Astrocyte (in vitro differentiated cells and primary cell): ENCODE measurements at regions not wholly inside any gene's neighbourhood (a gene's known extent, or its start where the extent isn't known, plus 50 kb on each side); places are given as distances from the start of the nearest gene placed in this dataset.

Source experiments
- DNase-seq: peaks from one replicate; pipeline ENCODE4 v3.0.0-alpha.2; 2010; ENCODE audit warnings: low read depth
- FAIRE-seq: peaks from 2 replicates; lab custom pipeline; 2011; peaks lifted over from hg19 to GRCh38; lab: Jason Lieb, UNC
- H2AFZ ChIP-seq: 2 replicates; pipeline ENCODE4 v1.6.0; 2012; ENCODE audit warnings: low read depth, low read length, inconsistent platforms
- H3K27ac ChIP-seq: 2 replicates; pipeline ENCODE4 v1.5.1; 2011; ENCODE audit warnings: low read depth, low read length, inconsistent platforms
- H3K27me3 ChIP-seq: 2 replicates; pipeline ENCODE4 v1.6.0; 2011; ENCODE audit warnings: low read length, inconsistent platforms; ENCODE audit not compliant: insufficient read depth
- H3K36me3 ChIP-seq: 2 replicates; pipeline ENCODE4 v1.5.1; 2011; ENCODE audit warnings: low read length, inconsistent platforms; ENCODE audit not compliant: insufficient read depth
- H3K4me1 ChIP-seq: 2 replicates; pipeline ENCODE4 v1.5.1; 2011; ENCODE audit warnings: low read length, inconsistent platforms; ENCODE audit not compliant: insufficient read depth
- H3K4me2 ChIP-seq: 2 replicates; pipeline ENCODE4 v1.6.0; 2012; ENCODE audit warnings: low read length, inconsistent platforms
- H3K4me3 ChIP-seq: 2 replicates; pipeline ENCODE4 v1.5.1; 2011; ENCODE audit warnings: low read depth, mild to moderate bottlenecking, low read length, inconsistent platforms; ENCODE audit not compliant: insufficient read depth
- H3K79me2 ChIP-seq: 2 replicates; pipeline ENCODE4 v1.6.0; 2012; ENCODE audit warnings: mild to moderate bottlenecking, low read length, inconsistent platforms; ENCODE audit not compliant: insufficient read depth
- H3K9ac ChIP-seq: 2 replicates; pipeline ENCODE4 v1.6.0; 2012; ENCODE audit warnings: mild to moderate bottlenecking, low read length, inconsistent platforms
- H3K9me3 ChIP-seq: 2 replicates; pipeline ENCODE4 v1.5.1; 2012; ENCODE audit warnings: low read depth, mild to moderate bottlenecking, low read length, inconsistent platforms; ENCODE audit not compliant: insufficient read depth
- H4K20me1 ChIP-seq: 2 replicates; pipeline ENCODE4 v1.6.0; 2012; ENCODE audit warnings: low read length, inconsistent platforms; ENCODE audit not compliant: insufficient read depth
- H3K27ac Mint-ChIP-seq: one replicate; pipeline ENCODE4 v1.8.0; 2021; ENCODE audit warnings: mild to moderate bottlenecking, mixed read lengths; ENCODE audit not compliant: unreplicated experiment
- H3K27me3 Mint-ChIP-seq: one replicate; pipeline ENCODE4 v1.8.0; 2021; ENCODE audit warnings: low read depth, mixed read lengths; ENCODE audit not compliant: unreplicated experiment
- H3K36me3 Mint-ChIP-seq: one replicate; pipeline ENCODE4 v1.8.0; 2021; ENCODE audit warnings: low read depth, mixed read lengths; ENCODE audit not compliant: unreplicated experiment
- H3K4me1 Mint-ChIP-seq: one replicate; pipeline ENCODE4 v1.8.0; 2021; ENCODE audit warnings: low read depth, mixed read lengths; ENCODE audit not compliant: unreplicated experiment
- H3K4me3 Mint-ChIP-seq: one replicate; pipeline ENCODE4 v1.8.0; 2021; ENCODE audit warnings: mild to moderate bottlenecking, moderate library complexity, mixed read lengths; ENCODE audit not compliant: unreplicated experiment
- H3K9me3 Mint-ChIP-seq: one replicate; pipeline ENCODE4 v1.8.0; 2021; ENCODE audit warnings: mild to moderate bottlenecking, mixed read lengths; ENCODE audit not compliant: unreplicated experiment
- EZH2 ChIP-seq: IDR thresholded peaks from 2 replicates; pipeline ENCODE4 v1.6.1; 2012; ENCODE audit warnings: mild to moderate bottlenecking, low read length, inconsistent platforms; ENCODE audit not compliant: insufficient read depth
- TF ChIP-seq, protein P1 (sequence below): IDR thresholded peaks from 2 replicates; pipeline ENCODE4 v1.5.1; 2011; ENCODE audit warnings: low read depth, mild to moderate bottlenecking, inconsistent platforms, low read length, moderate library complexity; ENCODE audit not compliant: insufficient read depth

DNA sequence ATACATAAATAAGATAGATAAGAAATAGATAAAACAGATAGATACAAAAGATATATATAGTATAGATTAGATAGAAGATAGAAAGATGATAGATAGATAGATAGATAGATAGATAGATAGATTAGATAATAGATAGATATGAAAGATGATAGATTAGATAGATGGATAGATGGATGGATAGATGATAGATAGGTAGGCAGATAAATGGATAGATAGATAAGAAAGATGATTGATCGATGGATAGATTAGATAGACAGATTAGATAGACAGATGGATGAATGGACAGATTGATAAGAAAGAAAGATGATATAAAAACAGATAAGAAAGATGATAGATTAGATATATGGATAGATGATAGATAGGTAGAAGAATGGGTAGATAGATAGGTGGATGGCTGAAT lies 90.3 kb downstream of the SMIM20 start:
- Mint-ChIP-seq H3K4me3 (no peak overlapping the region), H3K27ac (no peak overlapping the region), H3K9me3 (peaks cover 5% of the 10 kb centered on the region), H3K36me3 (no peaks in the 10 kb centered on the region), H3K4me1 (peaks cover 14% of the 10 kb centered on the region), H3K27me3 (peaks cover 5% of the 10 kb centered on the region)
- H3K27me3 ChIP-seq = peaks cover 6% of the 10 kb centered on the region
- H4K20me1 ChIP-seq = no peaks in the 10 kb centered on the region
- H3K4me2 ChIP-seq = no peak overlapping the region
- DNase-seq (no peak), FAIRE-seq (no peak)
- peaks cover 5% of the 10 kb centered on the region for H3K4me1 ChIP-seq
- H3K4me3 ChIP-seq = no peak overlapping the region
- TF ChIP-seq, protein P1, sequence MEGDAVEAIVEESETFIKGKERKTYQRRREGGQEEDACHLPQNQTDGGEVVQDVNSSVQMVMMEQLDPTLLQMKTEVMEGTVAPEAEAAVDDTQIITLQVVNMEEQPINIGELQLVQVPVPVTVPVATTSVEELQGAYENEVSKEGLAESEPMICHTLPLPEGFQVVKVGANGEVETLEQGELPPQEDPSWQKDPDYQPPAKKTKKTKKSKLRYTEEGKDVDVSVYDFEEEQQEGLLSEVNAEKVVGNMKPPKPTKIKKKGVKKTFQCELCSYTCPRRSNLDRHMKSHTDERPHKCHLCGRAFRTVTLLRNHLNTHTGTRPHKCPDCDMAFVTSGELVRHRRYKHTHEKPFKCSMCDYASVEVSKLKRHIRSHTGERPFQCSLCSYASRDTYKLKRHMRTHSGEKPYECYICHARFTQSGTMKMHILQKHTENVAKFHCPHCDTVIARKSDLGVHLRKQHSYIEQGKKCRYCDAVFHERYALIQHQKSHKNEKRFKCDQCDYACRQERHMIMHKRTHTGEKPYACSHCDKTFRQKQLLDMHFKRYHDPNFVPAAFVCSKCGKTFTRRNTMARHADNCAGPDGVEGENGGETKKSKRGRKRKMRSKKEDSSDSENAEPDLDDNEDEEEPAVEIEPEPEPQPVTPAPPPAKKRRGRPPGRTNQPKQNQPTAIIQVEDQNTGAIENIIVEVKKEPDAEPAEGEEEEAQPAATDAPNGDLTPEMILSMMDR = no peak
- no peak for TF ChIP-seq EZH2
- no peak overlapping the region for H3K27ac ChIP-seq
- H3K79me2 ChIP-seq = no peaks in the 10 kb centered on the region
- no peaks in the 10 kb centered on the region for H3K9me3 ChIP-seq
- H3K9ac ChIP-seq = no peak overlapping the region
- H2AFZ ChIP-seq = no peak overlapping the region
- H3K36me3 ChIP-seq = no peaks in the 10 kb centered on the region

DNA sequence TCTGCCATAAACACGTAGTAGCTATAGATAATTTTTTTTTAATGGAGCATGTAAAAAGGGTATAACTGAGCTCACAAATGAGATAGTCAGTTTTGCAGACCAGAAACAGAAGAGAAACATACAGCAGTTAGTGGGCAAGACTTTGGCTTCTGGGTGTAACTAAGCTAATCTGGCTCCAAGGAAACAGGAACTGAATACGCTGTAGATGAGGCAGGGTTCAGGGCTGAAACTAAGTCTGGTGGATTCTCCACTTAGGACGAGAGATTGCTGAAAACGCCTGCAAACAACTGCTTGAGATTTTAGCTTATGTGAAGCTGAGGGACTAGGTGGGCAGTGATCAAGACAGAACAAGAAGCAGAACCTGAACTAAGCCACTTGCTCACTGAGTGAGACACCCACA lies 91.7 kb downstream of the SMIM20 start:
- TF ChIP-seq, protein P1 = no peak
- TF ChIP-seq EZH2 = no peak
- Mint-ChIP-seq H3K27me3 (peaks cover 5% of the 10 kb centered on the region), H3K4me1 (peaks cover 8% of the 10 kb centered on the region), H3K9me3 (peaks cover 5% of the 10 kb centered on the region), H3K4me3 (no peak overlapping the region), H3K36me3 (no peaks in the 10 kb centered on the region), H3K27ac (no peak overlapping the region)
- no peaks in the 10 kb centered on the region for H3K79me2 ChIP-seq
- no peaks in the 10 kb centered on the region for H3K9me3 ChIP-seq
- no peaks in the 10 kb centered on the region for H3K36me3 ChIP-seq
- peaks cover 6% of the 10 kb centered on the region for H3K27me3 ChIP-seq
- no peak overlapping the region for H3K4me3 ChIP-seq
- H3K27ac ChIP-seq = no peak overlapping the region
- DNase-seq = no peak
- H2AFZ ChIP-seq = no peak overlapping the region
- no peak overlapping the region for H3K4me2 ChIP-seq
- peaks cover 1% of the 10 kb centered on the region for H3K4me1 ChIP-seq
- H3K9ac ChIP-seq = no peak overlapping the region
- FAIRE-seq = no peak
- no peaks in the 10 kb centered on the region for H4K20me1 ChIP-seq

DNA sequence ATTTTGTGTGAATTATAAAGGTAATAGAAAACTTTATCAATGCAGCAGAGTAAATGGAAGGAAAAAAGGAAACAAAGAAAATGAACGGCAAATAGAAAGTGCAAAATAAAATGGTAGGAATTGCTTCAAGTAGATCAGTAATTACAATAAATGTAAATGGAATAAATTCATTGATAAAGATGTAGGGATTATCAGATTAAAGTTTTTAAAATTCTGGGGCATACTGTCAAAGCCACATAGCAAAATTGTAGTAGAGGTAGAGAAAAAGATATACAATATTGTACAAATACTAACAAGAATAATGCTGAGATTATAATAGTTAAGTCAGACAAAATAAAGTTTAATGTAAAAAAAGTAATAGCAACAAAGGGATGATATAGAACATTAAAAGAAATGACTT lies 94.7 kb downstream of the SMIM20 start:
- Histone ChIP-seq H3K36me3 (no peaks in the 10 kb centered on the region), H3K4me3 (no peak overlapping the region), H2AFZ (no peak overlapping the region), H3K4me1 (peaks cover under 1% of the 10 kb centered on the region), H3K79me2 (no peaks in the 10 kb centered on the region), H3K27ac (no peak overlapping the region), H3K9me3 (no peaks in the 10 kb centered on the region), H3K27me3 (peaks cover 6% of the 10 kb centered on the region), H3K4me2 (no peak overlapping the region), H4K20me1 (no peaks in the 10 kb centered on the region), H3K9ac (no peak overlapping the region)
- FAIRE-seq (no peak), DNase-seq (no peak)
- H3K27ac Mint-ChIP-seq = no peak overlapping the region
- H3K4me3 Mint-ChIP-seq = no peak overlapping the region
- peaks cover 9% of the 10 kb centered on the region for H3K27me3 Mint-ChIP-seq
- H3K36me3 Mint-ChIP-seq = no peaks in the 10 kb centered on the region
- H3K4me1 Mint-ChIP-seq = no peaks in the 10 kb centered on the region
- TF ChIP-seq, protein P1 = no peak
- no peak for TF ChIP-seq EZH2
- peaks cover 16% of the 10 kb centered on the region for H3K9me3 Mint-ChIP-seq
